Keratinocyte (primary cell): ENCODE measurements at regions not wholly inside any gene's neighbourhood (a gene's known extent, or its start where the extent isn't known, plus 50 kb on each side); places are given as distances from the start of the nearest gene placed in this dataset.

Experiments
- DNase-seq: peaks from one replicate; pipeline ENCODE4 v3.0.0-alpha.2; 2011; ENCODE audit warnings: low read depth, missing footprints, low spot score
- FAIRE-seq: peaks from 2 replicates; lab custom pipeline; 2011; peaks lifted over from hg19 to GRCh38; lab: Jason Lieb, UNC
- H2AFZ ChIP-seq: 2 replicates; pipeline ENCODE4 v1.6.0; 2012; ENCODE audit warnings: low read length, control low read depth, inconsistent platforms; ENCODE audit not compliant: control insufficient read depth
- H3K27ac ChIP-seq: 2 replicates; pipeline ENCODE4 v1.5.1; 2011; ENCODE audit warnings: low read length; ENCODE audit not compliant: control insufficient read depth, insufficient read depth
- H3K27me3 ChIP-seq: 3 replicates; pipeline ENCODE4 v1.6.0; 2011; ENCODE audit warnings: low read length; ENCODE audit not compliant: control insufficient read depth, insufficient read depth; ENCODE audit errors: extremely low read depth
- H3K36me3 ChIP-seq, 2 experiments: 2 replicates in 1 of 2; 3 replicates in 1 of 2; pipeline ENCODE4 v1.5.1; 2011; ENCODE audit warnings: low read length in 2 of 2, mild to moderate bottlenecking in 1 of 2; ENCODE audit not compliant: control insufficient read depth in 2 of 2, insufficient read depth in 2 of 2; ENCODE audit errors: extremely low read depth in 1 of 2
- H3K4me1 ChIP-seq: 3 replicates; pipeline ENCODE4 v1.5.1; 2011; ENCODE audit warnings: low read length; ENCODE audit not compliant: control insufficient read depth, insufficient read depth; ENCODE audit errors: extremely low read depth
- H3K4me2 ChIP-seq: 3 replicates; pipeline ENCODE4 v1.6.0; 2011; ENCODE audit warnings: low read depth, low read length; ENCODE audit not compliant: control insufficient read depth, insufficient read depth; ENCODE audit errors: extremely low read depth
- H3K4me3 ChIP-seq, 3 experiments: fragments of 200-600 bp in 1 of 3; sonication (generic) in 1 of 3; 2 replicates in 2 of 3; 3 replicates in 1 of 3; pipeline ENCODE4 v1.5.1; 2011 to 2016; ENCODE audit warnings: low read length in 3 of 3, mild to moderate bottlenecking in 3 of 3, control low read depth in 2 of 3, inconsistent platforms in 1 of 3, low read depth in 1 of 3, mixed read lengths in 1 of 3, mixed run types in 1 of 3, moderate library complexity in 1 of 3; ENCODE audit not compliant: control insufficient read depth in 2 of 3, insufficient read depth in 2 of 3; ENCODE audit errors: extremely low read depth in 1 of 3
- H3K79me2 ChIP-seq: 2 replicates; pipeline ENCODE4 v1.6.0; 2012; ENCODE audit warnings: low read length; ENCODE audit not compliant: control insufficient read depth, insufficient read depth
- H3K9ac ChIP-seq: 3 replicates; pipeline ENCODE4 v1.6.0; 2011; ENCODE audit warnings: low read length; ENCODE audit not compliant: control insufficient read depth, insufficient read depth; ENCODE audit errors: extremely low read depth
- H3K9me1 ChIP-seq: 3 replicates; pipeline ENCODE4 v1.6.0; 2011; ENCODE audit warnings: low read length; ENCODE audit not compliant: control insufficient read depth, insufficient read depth; ENCODE audit errors: extremely low read depth
- H3K9me3 ChIP-seq: 2 replicates; pipeline ENCODE4 v1.5.1; 2012; ENCODE audit warnings: low read depth, low read length; ENCODE audit not compliant: control insufficient read depth
- H4K20me1 ChIP-seq: 3 replicates; pipeline ENCODE4 v1.6.0; 2011; ENCODE audit warnings: low read length; ENCODE audit not compliant: control insufficient read depth, insufficient read depth; ENCODE audit errors: extremely low read depth
- CTCF ChIP-seq, 3 experiments: IDR thresholded peaks in 1 of 3; conservative IDR thresholded peaks in 1 of 3; optimal IDR thresholded peaks in 1 of 3; 2 replicates in 2 of 3; 3 replicates in 1 of 3; pipeline versions ENCODE3 to v1.5.1; 2011; ENCODE audit warnings: low read length in 3 of 3, mild to moderate bottlenecking in 3 of 3, moderate library complexity in 2 of 3, control low read depth in 1 of 3, inconsistent platforms in 1 of 3; ENCODE audit not compliant: insufficient read depth in 2 of 3; ENCODE audit errors: extremely low read depth in 1 of 3
- EZH2 ChIP-seq: IDR thresholded peaks from one replicate; pipeline ENCODE4 v1.6.1; 2012; ENCODE audit warnings: inconsistent platforms, mild to moderate bottlenecking, low read length, moderate library complexity
- dilution Hi-C: fragments of 300-500 bp; cut with MboI; formaldehyde crosslinking; loops from one replicate; pipeline ENCODE4 v1.7.0; 2020; ENCODE audit warnings: low sequenced_read_pairs; ENCODE audit not compliant: extremely low pct_ligation_motif_present

GRCh38 chr3:191962324-191962723, 501.4 kb downstream of the PYDC2 start:
- no peak for FAIRE-seq
- dilution Hi-C loops = no loop called here
- H3K9ac ChIP-seq = no peak overlapping the region

GRCh38 chr3:191963182-191963581, 502.2 kb downstream of the PYDC2 start:
- FAIRE-seq (no peak), DNase-seq (no peak)
- H3K9me3 ChIP-seq = no peaks in the 10 kb centered on the region
- no peak overlapping the region for H3K4me3 ChIP-seq
- H2AFZ ChIP-seq = no peak overlapping the region
- no peaks in the 10 kb centered on the region for H3K79me2 ChIP-seq
- no peaks in the 10 kb centered on the region for H4K20me1 ChIP-seq
- TF ChIP-seq EZH2 (no peak), CTCF (optimal IDR thresholded peaks at IDR 0.05 in 1 of 3, IDR thresholded peaks at IDR 0.05 in 1 of 3, conservative IDR thresholded peaks at IDR 0.05 in 1 of 3; ENCODE audit: extremely low read depth in 1 of 3, insufficient read depth in 2 of 3, low read length in 3 of 3) (no peak)
- no peaks in the 10 kb centered on the region for H3K4me1 ChIP-seq
- H3K27ac ChIP-seq = no peak overlapping the region
- no peaks in the 10 kb centered on the region for H3K36me3 ChIP-seq
- H3K27me3 ChIP-seq = no peaks in the 10 kb centered on the region
- no peak overlapping the region for H3K9ac ChIP-seq
- dilution Hi-C loops = no loop called here
- no peaks in the 10 kb centered on the region for H3K9me1 ChIP-seq
- H3K4me2 ChIP-seq = no peak overlapping the region

More at GRCh38 chr3:191962324-191962723, 501.4 kb downstream of the PYDC2 start:
- Histone ChIP-seq H3K9me3 (no peaks in the 10 kb centered on the region), H4K20me1 (no peaks in the 10 kb centered on the region), H3K9me1 (no peaks in the 10 kb centered on the region), H3K4me3 (no peak overlapping the region), H3K27ac (no peak overlapping the region), H3K79me2 (no peaks in the 10 kb centered on the region), H2AFZ (no peak overlapping the region), H3K4me2 (no peak overlapping the region), H3K36me3 (no peaks in the 10 kb centered on the region), H3K27me3 (no peaks in the 10 kb centered on the region), H3K4me1 (no peaks in the 10 kb centered on the region)
- DNase-seq = no peak
- TF ChIP-seq EZH2 = no peak
- TF ChIP-seq CTCF (optimal IDR thresholded peaks at IDR 0.05 in 1 of 3, IDR thresholded peaks at IDR 0.05 in 1 of 3, conservative IDR thresholded peaks at IDR 0.05 in 1 of 3; ENCODE audit: extremely low read depth in 1 of 3, insufficient read depth in 2 of 3, low read length in 3 of 3) = no peak
